GM23248 (cell line): ENCODE measurements at regions not wholly inside any gene's neighbourhood (a gene's known extent, or its start where the extent isn't known, plus 50 kb on each side); places are given as distances from the start of the nearest gene placed in this dataset.

Source experiments
- DNase-seq: peaks from one replicate; pipeline ENCODE4 v3.0.0-alpha.2; 2015
- H2AFZ ChIP-seq: fragments of 200-600 bp; sonication (generic); 2 replicates; pipeline ENCODE4 v1.6.1; 2016; ENCODE audit warnings: antibody characterized with exemption
- H3F3A ChIP-seq: fragments of 200-600 bp; sonication (generic); 2 replicates; pipeline ENCODE4 v1.6.1; 2016; ENCODE audit warnings: mild to moderate bottlenecking, antibody characterized with exemption, mixed run types; ENCODE audit not compliant: insufficient read depth
- H3K27ac ChIP-seq: fragments of 200-600 bp; sonication (generic); 2 replicates; pipeline ENCODE4 v1.5.1; 2016; ENCODE audit warnings: mild to moderate bottlenecking
- H3K27me3 ChIP-seq: fragments of 200-600 bp; sonication (generic); replicated peaks from 2 replicates; pipeline ENCODE4 v1.6.1; 2016; ENCODE audit warnings: mild to moderate bottlenecking; ENCODE audit not compliant: insufficient read depth
- H3K36me3 ChIP-seq: fragments of 200-600 bp; sonication (generic); 2 replicates; pipeline ENCODE4 v1.6.1; 2016; ENCODE audit warnings: low read depth, mild to moderate bottlenecking
- H3K4me1 ChIP-seq: fragments of 200-600 bp; sonication (generic); 2 replicates; pipeline ENCODE4 v1.6.1; 2016; ENCODE audit warnings: mild to moderate bottlenecking; ENCODE audit not compliant: insufficient read depth
- H3K4me2 ChIP-seq: fragments of 200-600 bp; sonication (generic); one replicate; pipeline ENCODE4 v1.6.1; 2016; ENCODE audit warnings: mild to moderate bottlenecking; ENCODE audit not compliant: unreplicated experiment
- H3K4me3 ChIP-seq: fragments of 200-600 bp; sonication (generic); 2 replicates; pipeline ENCODE4 v1.5.1; 2016; ENCODE audit warnings: mild to moderate bottlenecking
- H3K79me2 ChIP-seq: fragments of 200-600 bp; sonication (generic); 2 replicates; pipeline ENCODE4 v1.6.1; 2016; ENCODE audit warnings: mild to moderate bottlenecking; ENCODE audit not compliant: insufficient read depth
- H3K9ac ChIP-seq: fragments of 200-600 bp; sonication (generic); 2 replicates; pipeline ENCODE4 v1.6.1; 2016; ENCODE audit warnings: mild to moderate bottlenecking
- H3K9me2 ChIP-seq: fragments of 200-600 bp; sonication (generic); 2 replicates; pipeline ENCODE4 v1.6.1; 2016; ENCODE audit warnings: mixed run types, mild to moderate bottlenecking, moderate library complexity; ENCODE audit not compliant: insufficient read depth
- H3K9me3 ChIP-seq: fragments of 200-600 bp; sonication (generic); one replicate; pipeline ENCODE4 v1.6.1; 2017; ENCODE audit warnings: low read depth
- H4K20me1 ChIP-seq: fragments of 200-600 bp; sonication (generic); 2 replicates; pipeline ENCODE4 v1.6.0; 2016; ENCODE audit not compliant: insufficient read depth
- EZH2 ChIP-seq: fragments of 200-600 bp; sonication (generic); IDR thresholded peaks from 2 replicates; pipeline ENCODE4 v1.6.1; 2018; ENCODE audit warnings: antibody characterized with exemption, mild to moderate bottlenecking; ENCODE audit not compliant: insufficient read depth, poor library complexity, severe bottlenecking
- EZH2phosphoT487 ChIP-seq: fragments of 200-600 bp; sonication (generic); IDR thresholded peaks from 2 replicates; pipeline ENCODE4 v1.6.1; 2018; ENCODE audit warnings: antibody characterized with exemption, moderate library complexity, mild to moderate bottlenecking, low read depth; ENCODE audit not compliant: insufficient read depth
- WGBS, 2 experiments: methylation state at CpG; one replicate each; pipeline ENCODE4 v1.1.6; 2015 to 2017; ENCODE audit warnings: low lambda C conversion rate in 2 of 2, low coverage in 1 of 2; ENCODE audit errors: missing lambda C conversion rate in 2 of 2; 5-methylcytosine and 5-hydroxymethylcytosine counted together
- in situ Hi-C: fragments of 300-500 bp; cut with MboI; formaldehyde crosslinking; loops from 2 replicates; pipeline ENCODE4 v1.15.0; 2020

GRCh38 chr20:60455272-60455671 is 497.0 kb downstream of the CDH26 start:
- H3K4me3 ChIP-seq, result no peak overlapping the region
- no peak for DNase-seq
- H3K9me2 ChIP-seq, result no peaks in the 10 kb centered on the region
- no peaks in the 10 kb centered on the region for H3K36me3 ChIP-seq
- H3K27me3 ChIP-seq, result no peaks in the 10 kb centered on the region
- H3K79me2 ChIP-seq, result no peaks in the 10 kb centered on the region
- no peak overlapping the region for H3K4me2 ChIP-seq
- no peaks in the 10 kb centered on the region for H3K9me3 ChIP-seq
- no peaks in the 10 kb centered on the region for H4K20me1 ChIP-seq
- H3K4me1 ChIP-seq, result no peaks in the 10 kb centered on the region
- no peak overlapping the region for H3K9ac ChIP-seq
- no peak overlapping the region for H3K27ac ChIP-seq
- no peak overlapping the region for H2AFZ ChIP-seq
- in situ Hi-C loops, result no loop called here
- 40 to 44% methylated on average over 8 of the region's 8 CpGs for WGBS, 2 experiments
- no peaks in the 10 kb centered on the region for H3F3A ChIP-seq
- no peak for TF ChIP-seq EZH2phosphoT487

GRCh38 chr20:60459212-60459611 is 501.0 kb downstream of the CDH26 start:
- no peaks in the 10 kb centered on the region for H3F3A ChIP-seq
- no peak overlapping the region for H3K4me2 ChIP-seq
- H3K79me2 ChIP-seq, result no peaks in the 10 kb centered on the region
- no peaks in the 10 kb centered on the region for H3K27me3 ChIP-seq
- H2AFZ ChIP-seq, result no peak overlapping the region
- H3K4me1 ChIP-seq, result no peaks in the 10 kb centered on the region
- no peak overlapping the region for H3K9ac ChIP-seq
- in situ Hi-C loops, result no loop called here
- no peaks in the 10 kb centered on the region for H3K9me3 ChIP-seq
- H3K4me3 ChIP-seq, result no peak overlapping the region
- H3K9me2 ChIP-seq, result no peaks in the 10 kb centered on the region
- H3K27ac ChIP-seq, result no peak overlapping the region
- 14 to 15% methylated on average over 3 of the region's 3 CpGs for WGBS, 2 experiments
- no peaks in the 10 kb centered on the region for H4K20me1 ChIP-seq
- H3K36me3 ChIP-seq, result no peaks in the 10 kb centered on the region
- DNase-seq, result no peak
- TF ChIP-seq EZH2phosphoT487, result no peak
- TF ChIP-seq EZH2, result no peak

GRCh38 chr20:60461993-60462392 is 503.8 kb downstream of the CDH26 start:
- DNase-seq, result no peak
- H3K4me1 ChIP-seq, result no peaks in the 10 kb centered on the region
- no peak for TF ChIP-seq EZH2phosphoT487
- no peak for TF ChIP-seq EZH2
- H3K9me2 ChIP-seq, result no peaks in the 10 kb centered on the region
- in situ Hi-C loops, result no loop called here
- H3K9me3 ChIP-seq, result no peaks in the 10 kb centered on the region
- H3K27me3 ChIP-seq, result no peaks in the 10 kb centered on the region
- no peak overlapping the region for H3K4me3 ChIP-seq
- WGBS, 2 experiments, result 23 to 36% methylated on average over 2 of the region's 2 CpGs
- H3F3A ChIP-seq, result no peaks in the 10 kb centered on the region
- no peak overlapping the region for H2AFZ ChIP-seq
- H3K27ac ChIP-seq, result no peak overlapping the region
- H4K20me1 ChIP-seq, result no peaks in the 10 kb centered on the region
- H3K4me2 ChIP-seq, result no peak overlapping the region
- H3K36me3 ChIP-seq, result no peaks in the 10 kb centered on the region
- H3K9ac ChIP-seq, result no peak overlapping the region
- H3K79me2 ChIP-seq, result no peaks in the 10 kb centered on the region

- H4K20me1 ChIP-seq, result no peaks in the 10 kb centered on the region
- H3K36me3 ChIP-seq, result no peaks in the 10 kb centered on the region
- H3K79me2 ChIP-seq, result no peaks in the 10 kb centered on the region
- TF ChIP-seq EZH2phosphoT487 (no peak), EZH2 (no peak)
- H2AFZ ChIP-seq, result no peak overlapping the region
- no peak overlapping the region for H3K4me2 ChIP-seq
- H3K9ac ChIP-seq, result no peak overlapping the region
- H3F3A ChIP-seq, result no peaks in the 10 kb centered on the region
- no peak for DNase-seq
- no peaks in the 10 kb centered on the region for H3K9me2 ChIP-seq
- H3K4me3 ChIP-seq, result no peak overlapping the region
- H3K27me3 ChIP-seq, result no peaks in the 10 kb centered on the region
- no peak overlapping the region for H3K27ac ChIP-seq
- in situ Hi-C loops, result no loop called here
- H3K9me3 ChIP-seq, result no peaks in the 10 kb centered on the region
- no peaks in the 10 kb centered on the region for H3K4me1 ChIP-seq
- WGBS, 2 experiments, result 6 to 11% methylated on average over 2 of the region's 2 CpGs
Observed at GRCh38 chr20:60463798-60464197, 505.6 kb downstream of the CDH26 start.

GRCh38 chr20:60465439-60465838 is 507.2 kb downstream of the CDH26 start:
- Histone ChIP-seq H3K4me3 (no peak overlapping the region), H2AFZ (no peak overlapping the region), H3F3A (no peaks in the 10 kb centered on the region), H3K4me1 (no peaks in the 10 kb centered on the region), H3K9me2 (no peaks in the 10 kb centered on the region), H3K27me3 (no peaks in the 10 kb centered on the region), H3K9ac (no peak overlapping the region), H3K4me2 (no peak overlapping the region), H3K79me2 (no peaks in the 10 kb centered on the region), H3K36me3 (no peaks in the 10 kb centered on the region), H4K20me1 (no peaks in the 10 kb centered on the region), H3K27ac (no peak overlapping the region), H3K9me3 (no peaks in the 10 kb centered on the region)
- in situ Hi-C loops, result no loop called here
- DNase-seq, result no peak
- 22 to 29% methylated on average over 8 of the region's 8 CpGs for WGBS, 2 experiments
- TF ChIP-seq EZH2 (no peak), EZH2phosphoT487 (no peak)
